RWPE2 (cell line): ENCODE measurements at regions not wholly inside any gene's neighbourhood (a gene's known extent, or its start where the extent isn't known, plus 50 kb on each side); places are given as distances from the start of the nearest gene placed in this dataset.

ENCODE experiments used
- ATAC-seq: fragments of 200-7000 bp; cut with Tn5 transposase; 3 replicates; pipeline ENCODE4 v1.9.1; 2021; ENCODE audit warnings: low read depth
- DNase-seq: peaks from one replicate; pipeline ENCODE4 v3.0.0-alpha.2; 2020; ENCODE audit warnings: low spot score
- H3K27ac ChIP-seq: fragments of 450-650 bp; 2 replicates; pipeline ENCODE4 v1.5.1; 2017; ENCODE audit warnings: mild to moderate bottlenecking; ENCODE audit not compliant: poor library complexity, severe bottlenecking
- H3K27me3 ChIP-seq: fragments of 250-450 bp; sonication (Bioruptor Pico); 2 replicates; pipeline ENCODE4 v1.5.1; 2021; ENCODE audit warnings: mild to moderate bottlenecking, moderate library complexity; ENCODE audit not compliant: insufficient read depth, poor library complexity, severe bottlenecking
- H3K36me3 ChIP-seq: fragments of 250-450 bp; sonication (Bioruptor Pico); 2 replicates; pipeline ENCODE4 v1.5.1; 2020; ENCODE audit warnings: low read depth, mild to moderate bottlenecking, moderate library complexity
- H3K4me1 ChIP-seq: fragments of 250-450 bp; sonication (Bioruptor Pico); 2 replicates; pipeline ENCODE4 v1.5.1; 2021; ENCODE audit warnings: mild to moderate bottlenecking, moderate library complexity; ENCODE audit not compliant: insufficient read depth, poor library complexity, severe bottlenecking
- H3K4me3 ChIP-seq: fragments of 250-450 bp; sonication (Bioruptor Pico); 2 replicates; pipeline ENCODE4 v1.5.1; 2021; ENCODE audit warnings: mild to moderate bottlenecking, moderate library complexity; ENCODE audit not compliant: severe bottlenecking
- H3K9me3 ChIP-seq: fragments of 250-450 bp; sonication (Bioruptor Pico); 2 replicates; pipeline ENCODE4 v1.5.1; 2021; ENCODE audit warnings: mild to moderate bottlenecking, moderate library complexity; ENCODE audit not compliant: severe bottlenecking
- TF ChIP-seq, protein P1 (sequence below): fragments of 450-650 bp; IDR thresholded peaks from one replicate; pipeline ENCODE4 v1.5.1; 2017; ENCODE audit warnings: mild to moderate bottlenecking, moderate library complexity; ENCODE audit not compliant: poor library complexity, severe bottlenecking

DNA sequence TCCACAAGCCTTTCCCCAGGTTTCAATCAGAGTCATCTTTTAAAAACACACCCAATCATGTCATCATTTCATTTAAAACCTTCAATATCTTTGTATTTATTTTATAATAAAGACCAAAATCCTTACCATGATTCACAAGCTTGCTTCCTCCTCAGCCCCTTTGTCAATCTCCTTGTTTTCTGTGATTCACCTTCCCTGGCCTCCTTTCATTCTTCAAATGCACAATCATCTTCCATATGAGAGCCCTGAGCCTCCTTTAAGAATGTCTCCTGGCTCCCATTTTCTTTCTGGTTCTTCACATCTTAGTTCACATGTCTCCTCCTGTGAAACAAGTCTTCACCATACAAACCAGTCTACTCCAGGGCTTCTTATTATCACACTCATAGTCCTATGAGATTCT lies 904.0 kb downstream of the SORCS3 start:
- TF ChIP-seq, protein P1, sequence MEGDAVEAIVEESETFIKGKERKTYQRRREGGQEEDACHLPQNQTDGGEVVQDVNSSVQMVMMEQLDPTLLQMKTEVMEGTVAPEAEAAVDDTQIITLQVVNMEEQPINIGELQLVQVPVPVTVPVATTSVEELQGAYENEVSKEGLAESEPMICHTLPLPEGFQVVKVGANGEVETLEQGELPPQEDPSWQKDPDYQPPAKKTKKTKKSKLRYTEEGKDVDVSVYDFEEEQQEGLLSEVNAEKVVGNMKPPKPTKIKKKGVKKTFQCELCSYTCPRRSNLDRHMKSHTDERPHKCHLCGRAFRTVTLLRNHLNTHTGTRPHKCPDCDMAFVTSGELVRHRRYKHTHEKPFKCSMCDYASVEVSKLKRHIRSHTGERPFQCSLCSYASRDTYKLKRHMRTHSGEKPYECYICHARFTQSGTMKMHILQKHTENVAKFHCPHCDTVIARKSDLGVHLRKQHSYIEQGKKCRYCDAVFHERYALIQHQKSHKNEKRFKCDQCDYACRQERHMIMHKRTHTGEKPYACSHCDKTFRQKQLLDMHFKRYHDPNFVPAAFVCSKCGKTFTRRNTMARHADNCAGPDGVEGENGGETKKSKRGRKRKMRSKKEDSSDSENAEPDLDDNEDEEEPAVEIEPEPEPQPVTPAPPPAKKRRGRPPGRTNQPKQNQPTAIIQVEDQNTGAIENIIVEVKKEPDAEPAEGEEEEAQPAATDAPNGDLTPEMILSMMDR, result no peak
- H3K27ac ChIP-seq, result no peak overlapping the region
- H3K4me3 ChIP-seq, result no peak overlapping the region
- no peaks in the 10 kb centered on the region for H3K36me3 ChIP-seq
- H3K27me3 ChIP-seq, result no peaks in the 10 kb centered on the region
- DNase-seq, result no peak
- ATAC-seq, result no peak
- no peaks in the 10 kb centered on the region for H3K9me3 ChIP-seq
- H3K4me1 ChIP-seq, result no peaks in the 10 kb centered on the region

- H3K27ac ChIP-seq, result no peak overlapping the region
- ATAC-seq, result no peak
These were observed 899.3 kb downstream of the SORCS3 start for GRCh38 chr10:105540381-105540780.

DNA sequence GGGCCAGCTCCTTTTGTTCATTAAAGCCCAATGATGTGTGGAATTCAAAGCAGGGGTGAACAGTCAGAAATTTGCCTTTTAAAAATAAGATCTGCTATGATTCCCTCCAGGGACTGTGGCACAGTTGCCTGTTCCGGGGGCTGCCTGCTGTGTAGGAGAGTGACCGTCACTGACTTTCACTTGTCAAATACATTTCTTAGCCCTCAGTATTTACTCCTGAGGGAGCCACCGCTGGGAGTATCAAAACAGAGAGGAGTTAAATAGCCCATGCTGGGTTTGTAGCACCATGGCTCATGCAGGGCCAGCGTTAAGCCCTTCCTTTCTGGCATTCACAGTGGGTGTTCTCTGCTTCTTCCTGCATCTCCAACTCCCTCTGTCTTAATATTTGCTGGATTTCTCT lies 897.8 kb downstream of the SORCS3 start:
- Histone ChIP-seq H3K36me3 (no peaks in the 10 kb centered on the region), H3K27me3 (no peaks in the 10 kb centered on the region), H3K4me1 (no peaks in the 10 kb centered on the region), H3K4me3 (no peak overlapping the region), H3K27ac (no peak overlapping the region), H3K9me3 (no peaks in the 10 kb centered on the region)
- TF ChIP-seq, protein P1, result no peak
- ATAC-seq (no peak), DNase-seq (no peak)

More at GRCh38 chr10:105540381-105540780, 899.3 kb downstream of the SORCS3 start:
- DNase-seq, result no peak
- no peak overlapping the region for H3K4me3 ChIP-seq
- H3K36me3 ChIP-seq, result no peaks in the 10 kb centered on the region
- no peaks in the 10 kb centered on the region for H3K4me1 ChIP-seq
- H3K9me3 ChIP-seq, result no peaks in the 10 kb centered on the region
- TF ChIP-seq, protein P1, result no peak
- no peaks in the 10 kb centered on the region for H3K27me3 ChIP-seq

DNA sequence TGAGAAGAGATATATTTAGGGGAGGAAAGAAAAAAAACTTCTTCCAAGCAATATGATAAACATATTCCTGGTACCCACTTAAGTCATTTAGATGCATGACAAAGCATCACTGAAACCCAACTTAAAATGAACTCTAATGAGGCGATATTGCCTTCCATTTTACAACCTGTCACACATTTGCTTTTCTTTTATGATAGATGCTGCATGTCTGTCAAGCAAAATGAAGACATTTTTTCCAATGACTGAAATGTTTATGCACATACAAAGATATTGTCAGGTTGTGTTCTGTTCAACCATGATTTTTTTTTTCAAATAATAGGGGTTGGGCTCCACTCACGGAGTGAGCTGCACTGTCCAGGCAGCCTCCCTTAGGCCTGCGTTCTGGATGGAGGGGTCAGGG lies 894.4 kb downstream of the SORCS3 start:
- no peaks in the 10 kb centered on the region for H3K9me3 ChIP-seq
- no peak for ATAC-seq
- H3K4me3 ChIP-seq, result no peak overlapping the region
- no peak for DNase-seq
- no peaks in the 10 kb centered on the region for H3K36me3 ChIP-seq
- no peaks in the 10 kb centered on the region for H3K4me1 ChIP-seq
- TF ChIP-seq, protein P1, result no peak
- H3K27me3 ChIP-seq, result no peaks in the 10 kb centered on the region
- no peak overlapping the region for H3K27ac ChIP-seq

DNA sequence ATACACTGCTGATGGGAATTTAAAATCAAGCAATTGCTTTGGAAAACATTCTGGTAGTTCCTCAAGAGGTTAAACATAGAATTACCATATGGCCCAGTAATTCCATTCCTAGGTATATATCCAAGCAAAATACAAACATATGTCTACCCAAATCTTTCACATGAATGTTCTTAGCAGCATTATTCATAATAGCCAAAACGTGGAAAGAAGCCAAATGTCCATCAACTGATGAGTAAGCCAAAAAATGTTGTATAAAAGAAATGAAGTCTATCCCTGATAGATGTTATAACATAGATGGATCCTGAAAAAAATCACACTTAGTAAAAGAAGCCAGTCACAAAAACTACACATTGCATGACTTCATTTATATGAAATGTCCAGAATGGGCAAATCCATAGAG lies 893.0 kb downstream of the SORCS3 start:
- H3K27me3 ChIP-seq, result no peaks in the 10 kb centered on the region
- ATAC-seq, result no peak
- no peak for DNase-seq
- TF ChIP-seq, protein P1, result no peak
- H3K27ac ChIP-seq, result no peak overlapping the region
- no peaks in the 10 kb centered on the region for H3K36me3 ChIP-seq
- no peak overlapping the region for H3K4me3 ChIP-seq
- H3K4me1 ChIP-seq, result no peaks in the 10 kb centered on the region
- no peaks in the 10 kb centered on the region for H3K9me3 ChIP-seq
